Upper lobe of right lung (tissue), 1 donor: ENCODE measurements at regions not wholly inside any gene's neighbourhood (a gene's known extent, or its start where the extent isn't known, plus 50 kb on each side); places are given as distances from the start of the nearest gene placed in this dataset.

Experiments
- ATAC-seq: fragments of 200-7000 bp; cut with Tn5 transposase; one replicate; pipeline ENCODE4 v1.9.1; 2020; ENCODE audit warnings: mild to moderate bottlenecking, moderate library complexity
- DNase-seq: peaks from one replicate; pipeline ENCODE4 v3.0.0-alpha.2; 2020
- H3K27ac ChIP-seq: fragments of 200-600 bp; one replicate; pipeline ENCODE4 v1.8.0; 2022
- H3K27me3 ChIP-seq: fragments of 200-600 bp; one replicate; pipeline ENCODE4 v1.8.0; 2022; ENCODE audit warnings: mild to moderate bottlenecking
- H3K36me3 ChIP-seq: fragments of 200-600 bp; one replicate; pipeline ENCODE4 v1.8.0; 2022
- H3K4me1 ChIP-seq: fragments of 200-600 bp; one replicate; pipeline ENCODE4 v1.8.0; 2022
- H3K4me3 ChIP-seq: fragments of 200-600 bp; one replicate; pipeline ENCODE4 v1.8.0; 2022; ENCODE audit warnings: mild to moderate bottlenecking
- H3K9me3 ChIP-seq: fragments of 200-600 bp; one replicate; pipeline ENCODE4 v1.8.0; 2022
- CTCF ChIP-seq: fragments of 200-600 bp; IDR thresholded peaks from one replicate; pipeline ENCODE4 v1.8.0; 2022; ENCODE audit warnings: antibody characterized with exemption
- intact Hi-C: fragments of 100-400 bp; cut with DNase I; formaldehyde crosslinking; loops from one replicate; pipeline ENCODE4 v1.11.0; 2022
- donor health status: DM: no; HTN: yes; CAD: no; lungs with severe emphysema.

DNA sequence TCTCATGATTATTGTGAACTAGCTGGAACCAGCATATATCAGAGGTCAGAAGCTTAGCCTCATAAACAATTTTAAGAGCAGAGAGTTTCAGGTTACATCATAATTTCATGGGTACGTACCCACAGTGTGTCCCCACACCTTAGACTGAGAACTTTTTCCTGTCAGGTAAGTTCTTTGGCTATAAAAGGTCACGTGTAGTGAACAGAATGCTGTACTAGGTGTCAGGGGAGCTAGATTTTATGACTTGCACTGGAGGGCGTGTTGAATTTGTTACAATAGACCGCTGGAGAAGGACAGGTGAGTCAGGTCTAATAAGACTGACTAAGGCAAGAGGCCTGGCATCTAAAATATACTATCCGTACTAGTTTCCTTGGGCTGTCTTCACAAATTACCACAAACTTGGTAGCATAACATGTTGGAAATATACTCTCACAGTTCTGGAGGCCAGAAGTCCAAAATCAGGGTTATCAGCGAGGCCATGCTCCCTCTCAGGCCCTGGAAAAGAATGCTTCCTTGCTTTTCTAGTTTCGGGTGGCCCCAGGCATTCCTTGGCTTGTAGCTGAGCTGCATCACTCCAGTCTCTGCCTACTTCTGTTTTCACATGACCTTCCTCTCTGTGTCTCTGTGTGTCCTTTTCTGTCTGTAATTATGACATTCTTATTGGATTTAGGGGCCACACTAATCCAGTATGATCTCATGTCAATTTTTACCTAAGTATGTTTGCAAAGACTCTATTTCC, 512.0 kb upstream of the NR3C2 start:
- TF ChIP-seq CTCF: no peak
- Histone ChIP-seq H3K36me3 (no peaks in the 10 kb centered on the region), H3K4me1 (no peaks in the 10 kb centered on the region), H3K27me3 (no peaks in the 10 kb centered on the region), H3K4me3 (no peak overlapping the region), H3K9me3 (no peaks in the 10 kb centered on the region), H3K27ac (no peak overlapping the region)
- DNase-seq (no peak), ATAC-seq (no peak)
- intact Hi-C loops: no loop called here

GRCh38 chr4:148951346-148951745, 509.1 kb upstream of the NR3C2 start:
- Histone ChIP-seq H3K27ac (no peak overlapping the region), H3K36me3 (no peaks in the 10 kb centered on the region), H3K4me1 (no peaks in the 10 kb centered on the region), H3K4me3 (no peak overlapping the region), H3K27me3 (no peaks in the 10 kb centered on the region), H3K9me3 (no peaks in the 10 kb centered on the region)
- no peak for ATAC-seq
- no peak for DNase-seq
- intact Hi-C loops: no loop called here
- no peak for TF ChIP-seq CTCF

GRCh38 chr4:148946271-148946670, 504.1 kb upstream of the NR3C2 start:
- no peaks in the 10 kb centered on the region for H3K27me3 ChIP-seq
- no peak for ATAC-seq
- H3K36me3 ChIP-seq: no peaks in the 10 kb centered on the region
- no peaks in the 10 kb centered on the region for H3K4me1 ChIP-seq
- intact Hi-C loops: no loop called here
- H3K4me3 ChIP-seq: no peak overlapping the region
- H3K27ac ChIP-seq: no peak overlapping the region
- no peak for DNase-seq
- no peaks in the 10 kb centered on the region for H3K9me3 ChIP-seq
- TF ChIP-seq CTCF: no peak

DNA sequence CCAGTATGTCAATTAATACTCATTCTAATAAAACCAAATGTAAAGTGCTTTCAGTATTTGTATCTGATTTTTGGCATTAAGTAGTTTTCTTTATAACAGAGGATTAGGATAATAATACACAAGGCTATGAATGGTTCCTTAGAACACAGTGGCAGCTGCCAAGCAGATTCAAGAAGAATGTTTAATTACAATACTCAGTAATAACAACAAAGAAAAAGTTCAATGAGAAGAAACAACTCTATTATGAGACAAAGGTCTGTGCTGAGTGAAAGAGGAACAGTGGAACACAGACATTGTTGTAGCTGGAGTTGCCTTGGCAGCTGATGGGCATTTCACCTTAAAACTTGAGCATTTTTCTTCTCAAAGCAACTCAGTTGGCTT, 502.6 kb upstream of the NR3C2 start:
- H3K36me3 ChIP-seq: no peaks in the 10 kb centered on the region
- ATAC-seq (no peak), DNase-seq (no peak)
- no peak for TF ChIP-seq CTCF
- H3K4me1 ChIP-seq: no peaks in the 10 kb centered on the region
- intact Hi-C loops: no loop called here
- H3K9me3 ChIP-seq: no peaks in the 10 kb centered on the region
- no peak overlapping the region for H3K27ac ChIP-seq
- no peaks in the 10 kb centered on the region for H3K27me3 ChIP-seq
- no peak overlapping the region for H3K4me3 ChIP-seq

- intact Hi-C loops: no loop called here
- Histone ChIP-seq H3K27ac (no peak overlapping the region), H3K36me3 (no peaks in the 10 kb centered on the region), H3K27me3 (no peaks in the 10 kb centered on the region), H3K9me3 (no peaks in the 10 kb centered on the region), H3K4me3 (no peak overlapping the region), H3K4me1 (no peaks in the 10 kb centered on the region)
- no peak for TF ChIP-seq CTCF
- ATAC-seq: no peak
- no peak for DNase-seq
These were observed 502.1 kb upstream of the NR3C2 start for GRCh38 chr4:148944136-148944838.
